Panc1 (cell line): ENCODE measurements at regions not wholly inside any gene's neighbourhood (a gene's known extent, or its start where the extent isn't known, plus 50 kb on each side); places are given as distances from the start of the nearest gene placed in this dataset.

Source experiments
- ATAC-seq: fragments of 200-7000 bp; cut with Tn5 transposase; 2 replicates; pipeline ENCODE4 v1.9.1; 2020; ENCODE audit warnings: mild to moderate bottlenecking, moderate library complexity
- BruUV-seq: library from RNA; stranded (reverse); fragments of 400-500 nt; replicated peaks from 2 replicates; lab custom pipeline; 2021; lab: Mats Ljungman, UMichigan
- CTCF ChIA-PET: fragments of 300-600 bp; sonication (Branson Sonifier 250); formaldehyde crosslinking; loops from one replicate; lab custom pipeline; 2022; ENCODE audit warnings: antibody characterized with exemption; lab: Charles Lee
- POLR2A ChIA-PET: fragments of 300-600 bp; sonication (Branson Sonifier 250); formaldehyde crosslinking; loops from one replicate; lab custom pipeline; 2022; ENCODE audit warnings: antibody characterized with exemption; lab: Charles Lee
- DNase-seq: peaks from one replicate; pipeline ENCODE4 v3.0.0-alpha.2; 2010; ENCODE audit warnings: low read depth, low spot score
- H3K27ac ChIP-seq: 2 replicates; pipeline ENCODE4 v1.5.1; 2011; ENCODE audit warnings: mild to moderate bottlenecking, low read length, inconsistent platforms
- H3K27me3 ChIP-seq: fragments of 200-500 bp; sonication (Bioruptor generic); 2 replicates; pipeline ENCODE4 v1.6.0; 2014; ENCODE audit warnings: low read length, inconsistent platforms; ENCODE audit not compliant: control insufficient read depth, insufficient read depth
- H3K36me3 ChIP-seq: fragments of 200-500 bp; sonication (Bioruptor generic); 2 replicates; pipeline ENCODE4 v1.5.1; 2014; ENCODE audit warnings: inconsistent platforms, mild to moderate bottlenecking, low read length, moderate library complexity; ENCODE audit not compliant: control insufficient read depth, insufficient read depth
- H3K4me1 ChIP-seq: 2 replicates; pipeline ENCODE4 v1.5.1; 2011; ENCODE audit warnings: inconsistent platforms, mild to moderate bottlenecking, low read length, moderate library complexity; ENCODE audit not compliant: control insufficient read depth, insufficient read depth
- H3K4me3 ChIP-seq, 2 experiments: 2 replicates each; pipeline ENCODE4 v1.5.1; 2011 to 2012; ENCODE audit warnings: low read depth in 2 of 2, low read length in 2 of 2, mild to moderate bottlenecking in 2 of 2, inconsistent platforms in 1 of 2, moderate library complexity in 1 of 2
- H3K9me3 ChIP-seq: fragments of 200-500 bp; sonication (Bioruptor generic); 2 replicates; pipeline ENCODE4 v1.5.1; 2014; ENCODE audit warnings: low read depth, mild to moderate bottlenecking, inconsistent platforms, low read length, moderate library complexity; ENCODE audit not compliant: control insufficient read depth, insufficient read depth
- CTCF ChIP-seq: fragments of 450-650 bp; IDR thresholded peaks from 2 replicates; pipeline ENCODE4 v1.5.1; 2017; ENCODE audit warnings: mild to moderate bottlenecking
- POLR2AphosphoS5 ChIP-seq: IDR thresholded peaks from 2 replicates; pipeline ENCODE4 v1.6.1; 2012; ENCODE audit warnings: mild to moderate bottlenecking, low read depth, low read length, moderate library complexity
- SIN3A ChIP-seq: IDR thresholded peaks from 2 replicates; pipeline ENCODE4 v1.6.1; 2012; ENCODE audit warnings: low read depth, mild to moderate bottlenecking, low read length, moderate library complexity, borderline replicate concordance; ENCODE audit not compliant: insufficient read depth
- TCF7L2 ChIP-seq: IDR thresholded peaks from 2 replicates; pipeline ENCODE4 v1.6.1; 2011; ENCODE audit warnings: mild to moderate bottlenecking, low read depth, low read length, inconsistent platforms
- in situ Hi-C: cut with HindIII; loops from 2 replicates; pipeline ENCODE4 v1.10.0; 2016; ENCODE audit warnings: low sequenced_read_pairs, low pct_unique_long_range_greater_than_20kb
- intact Hi-C: fragments of 100-400 bp; cut with micrococcal nuclease; formaldehyde crosslinking; loops from one replicate; pipeline ENCODE4 v1.10.0; 2022; ENCODE audit not compliant: unreplicated experiment
- TF ChIP-seq, protein P1 (sequence below), 2 experiments: IDR thresholded peaks; 2 replicates each; pipeline ENCODE4 v1.6.1; 2011 to 2012; ENCODE audit warnings: low read depth in 2 of 2, control low read depth in 1 of 2, low read length in 1 of 2, mild to moderate bottlenecking in 1 of 2, moderate library complexity in 1 of 2; ENCODE audit not compliant: insufficient read depth in 1 of 2

GRCh38 chr10:33414841-33415240 is 80.4 kb upstream of the NRP1 start:
- ATAC-seq = no peak
- H3K4me3 ChIP-seq = no peak overlapping the region
- H3K27ac ChIP-seq = no peak overlapping the region
- TF ChIP-seq, protein P1, sequence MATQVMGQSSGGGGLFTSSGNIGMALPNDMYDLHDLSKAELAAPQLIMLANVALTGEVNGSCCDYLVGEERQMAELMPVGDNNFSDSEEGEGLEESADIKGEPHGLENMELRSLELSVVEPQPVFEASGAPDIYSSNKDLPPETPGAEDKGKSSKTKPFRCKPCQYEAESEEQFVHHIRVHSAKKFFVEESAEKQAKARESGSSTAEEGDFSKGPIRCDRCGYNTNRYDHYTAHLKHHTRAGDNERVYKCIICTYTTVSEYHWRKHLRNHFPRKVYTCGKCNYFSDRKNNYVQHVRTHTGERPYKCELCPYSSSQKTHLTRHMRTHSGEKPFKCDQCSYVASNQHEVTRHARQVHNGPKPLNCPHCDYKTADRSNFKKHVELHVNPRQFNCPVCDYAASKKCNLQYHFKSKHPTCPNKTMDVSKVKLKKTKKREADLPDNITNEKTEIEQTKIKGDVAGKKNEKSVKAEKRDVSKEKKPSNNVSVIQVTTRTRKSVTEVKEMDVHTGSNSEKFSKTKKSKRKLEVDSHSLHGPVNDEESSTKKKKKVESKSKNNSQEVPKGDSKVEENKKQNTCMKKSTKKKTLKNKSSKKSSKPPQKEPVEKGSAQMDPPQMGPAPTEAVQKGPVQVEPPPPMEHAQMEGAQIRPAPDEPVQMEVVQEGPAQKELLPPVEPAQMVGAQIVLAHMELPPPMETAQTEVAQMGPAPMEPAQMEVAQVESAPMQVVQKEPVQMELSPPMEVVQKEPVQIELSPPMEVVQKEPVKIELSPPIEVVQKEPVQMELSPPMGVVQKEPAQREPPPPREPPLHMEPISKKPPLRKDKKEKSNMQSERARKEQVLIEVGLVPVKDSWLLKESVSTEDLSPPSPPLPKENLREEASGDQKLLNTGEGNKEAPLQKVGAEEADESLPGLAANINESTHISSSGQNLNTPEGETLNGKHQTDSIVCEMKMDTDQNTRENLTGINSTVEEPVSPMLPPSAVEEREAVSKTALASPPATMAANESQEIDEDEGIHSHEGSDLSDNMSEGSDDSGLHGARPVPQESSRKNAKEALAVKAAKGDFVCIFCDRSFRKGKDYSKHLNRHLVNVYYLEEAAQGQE (IDR thresholded peaks at IDR 0.05; ENCODE audit: insufficient read depth in 1 of 2, low read depth in 2 of 2, low read length in 1 of 2) = no peak
- TF ChIP-seq TCF7L2 = no peak
- no peak for TF ChIP-seq CTCF
- TF ChIP-seq SIN3A = no peak
- no peak for TF ChIP-seq POLR2AphosphoS5
- no peaks in the 10 kb centered on the region for H3K9me3 ChIP-seq
- DNase-seq = no peak
- in situ Hi-C loops = no loop called here
- no peaks in the 10 kb centered on the region for H3K4me1 ChIP-seq
- no TSS peak for BruUV-seq
- ChIA-PET POLR2A (no interaction called here), CTCF (no interaction called here)
- intact Hi-C loops = no loop called here
- H3K36me3 ChIP-seq = no peaks in the 10 kb centered on the region
- H3K27me3 ChIP-seq = no peaks in the 10 kb centered on the region

DNA sequence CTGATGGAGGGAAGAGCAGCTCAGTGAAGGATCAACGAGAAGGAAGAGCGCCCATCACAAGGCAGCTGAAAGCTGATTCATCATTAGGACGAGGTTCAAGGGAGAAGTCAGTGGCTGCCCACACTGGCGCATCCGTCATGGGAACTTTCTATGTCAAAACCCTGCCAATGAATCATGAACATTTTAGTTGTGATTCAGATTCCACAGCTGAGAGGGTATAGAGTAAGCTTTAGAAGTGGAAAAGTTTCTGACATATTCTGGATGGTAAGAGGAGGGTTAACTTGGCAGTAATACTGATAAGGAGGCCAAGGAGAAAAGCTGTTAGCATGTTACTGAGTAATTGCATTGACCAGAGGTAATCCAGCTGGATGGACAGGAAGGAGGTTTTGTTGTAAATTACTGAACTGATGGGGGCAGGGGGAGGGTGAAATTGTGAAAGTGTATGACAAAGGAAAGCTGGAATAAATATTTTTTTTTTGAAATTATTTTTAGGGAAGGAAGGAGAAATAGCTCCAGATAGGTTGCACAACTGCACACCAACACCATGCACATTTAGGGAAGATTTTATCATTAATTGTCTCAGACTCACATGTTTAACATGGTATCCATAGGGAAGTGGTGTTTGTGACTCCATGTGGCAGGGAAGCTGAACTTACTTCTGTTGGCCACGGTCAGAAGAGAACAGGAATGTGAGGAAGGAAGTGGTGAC is 78.3 kb upstream of the NRP1 start:
- Histone ChIP-seq H3K27ac (no peak overlapping the region), H3K36me3 (no peaks in the 10 kb centered on the region), H3K27me3 (no peaks in the 10 kb centered on the region), H3K4me1 (no peaks in the 10 kb centered on the region), H3K9me3 (no peaks in the 10 kb centered on the region), H3K4me3 (no peak overlapping the region)
- no peak for ATAC-seq
- CTCF ChIA-PET = no interaction called here
- intact Hi-C loops (no loop called here), in situ Hi-C loops (no loop called here)
- no peak for TF ChIP-seq TCF7L2
- no peak for TF ChIP-seq POLR2AphosphoS5
- TF ChIP-seq CTCF = no peak
- no peak for TF ChIP-seq SIN3A
- TF ChIP-seq, protein P1 (IDR thresholded peaks at IDR 0.05; ENCODE audit: insufficient read depth in 1 of 2, low read depth in 2 of 2, low read length in 1 of 2) = no peak
- DNase-seq = no peak
- no TSS peak for BruUV-seq
- POLR2A ChIA-PET = no interaction called here
